ENCODE measurements at regions not wholly inside any gene's neighbourhood (a gene's known extent, or its start where the extent isn't known, plus 50 kb on each side); places are given as distances from the start of the nearest gene placed in this dataset.
"Not testable (repeated sequence)": the region's sequence is repeated elsewhere in the genome, so short reads cannot be mapped to it uniquely, and the experiment has no call there.

DNA sequence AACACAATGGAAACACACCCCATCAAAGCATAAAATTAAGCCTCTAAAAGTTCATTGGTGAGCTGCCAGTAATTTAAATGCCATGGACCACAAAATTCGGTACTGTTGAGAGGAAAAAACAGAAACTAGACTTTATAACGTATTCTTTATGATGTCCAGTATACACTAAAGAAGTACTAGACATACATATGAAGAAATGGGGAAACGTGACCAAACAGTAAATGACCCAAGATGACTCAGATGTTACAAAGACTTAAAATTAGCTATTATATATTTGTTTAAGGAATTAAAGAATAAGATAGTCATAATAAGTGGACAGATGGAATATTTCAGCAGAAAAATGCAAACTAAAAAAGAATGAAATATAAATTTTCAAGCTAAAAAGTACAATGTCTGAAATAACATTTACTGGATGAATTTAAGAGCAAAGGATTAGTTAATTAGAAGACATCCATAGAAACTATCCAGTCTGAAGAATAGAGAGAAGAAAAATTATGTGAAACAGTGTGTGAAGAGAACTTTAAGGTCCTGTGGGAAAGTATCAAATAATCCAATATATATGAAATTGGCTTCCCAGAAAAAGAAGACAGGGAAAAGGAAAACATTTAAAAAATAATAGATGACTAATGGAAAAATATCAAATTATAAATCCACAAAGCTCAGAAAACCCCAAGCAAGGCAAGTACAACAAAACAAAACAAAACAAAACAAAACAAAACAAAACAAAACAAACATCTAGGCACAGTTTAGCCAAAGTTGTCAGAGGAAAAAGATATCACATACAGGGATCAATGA, 69.4 kb downstream of the SAMD9 start:
- DNase-seq = no peak

- DNase-seq = no peak
These were observed 70.2 kb downstream of the SAMD9 start for GRCh38 chr7:93047514-93048099.

GRCh38 chr7:93046641-93047040, 71.1 kb downstream of the SAMD9 start:
- DNase-seq = no peak

- DNase-seq = no peak
These were observed 73.5 kb downstream of the SAMD9 start for GRCh38 chr7:93044147-93044810.

DNA sequence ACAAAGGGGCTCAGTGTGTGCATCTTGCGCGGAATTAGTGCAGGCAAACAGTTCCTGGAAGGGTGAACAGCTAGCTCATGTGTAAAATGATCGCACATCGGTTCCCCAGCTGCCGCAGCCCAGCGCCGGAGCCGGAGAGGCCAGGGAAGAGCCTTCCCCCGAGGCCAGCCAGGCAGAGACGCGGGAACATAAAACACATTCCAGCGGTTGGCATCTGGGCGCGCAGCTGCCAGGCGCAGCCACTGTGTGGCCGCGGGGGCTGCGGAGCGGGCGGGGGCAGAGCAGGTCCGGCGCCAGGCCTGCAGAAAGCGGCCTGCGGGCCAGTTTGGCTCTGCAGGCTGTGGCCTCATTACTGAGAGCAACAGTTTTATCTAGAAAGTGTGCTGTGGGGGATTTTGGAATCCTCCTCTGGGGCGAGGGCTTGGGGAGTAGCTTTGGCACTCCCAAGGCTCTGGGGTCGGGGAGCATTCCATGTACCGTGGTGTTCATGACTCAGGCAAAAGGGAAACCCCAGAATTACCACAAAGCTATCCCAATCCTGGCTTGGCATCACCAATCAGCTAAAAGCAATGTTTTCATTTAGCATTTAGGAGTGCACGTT, 74.3 kb downstream of the SAMD9 start:
- no peak for DNase-seq

DNA sequence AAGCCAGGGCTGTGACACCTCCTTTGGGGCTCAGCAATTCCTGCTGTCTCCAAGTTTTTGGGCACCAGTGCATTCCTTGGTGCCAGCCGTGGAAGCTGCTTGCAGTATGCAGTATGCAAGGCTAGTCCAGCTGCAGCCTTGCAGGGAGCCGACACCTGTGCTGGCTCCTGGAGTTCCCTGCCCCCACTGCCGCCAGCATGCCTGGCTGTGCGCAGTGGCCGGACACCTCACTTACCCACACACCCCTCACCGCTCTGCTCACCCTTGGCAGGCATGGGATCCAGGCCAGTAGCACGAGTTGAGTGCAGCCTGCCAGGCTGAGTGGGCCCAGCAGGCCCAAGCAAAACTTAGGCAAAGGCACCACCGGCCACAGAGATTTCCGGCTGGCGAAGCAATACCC, 77.4 kb downstream of the SAMD9 start:
- DNase-seq = no peak

DNA sequence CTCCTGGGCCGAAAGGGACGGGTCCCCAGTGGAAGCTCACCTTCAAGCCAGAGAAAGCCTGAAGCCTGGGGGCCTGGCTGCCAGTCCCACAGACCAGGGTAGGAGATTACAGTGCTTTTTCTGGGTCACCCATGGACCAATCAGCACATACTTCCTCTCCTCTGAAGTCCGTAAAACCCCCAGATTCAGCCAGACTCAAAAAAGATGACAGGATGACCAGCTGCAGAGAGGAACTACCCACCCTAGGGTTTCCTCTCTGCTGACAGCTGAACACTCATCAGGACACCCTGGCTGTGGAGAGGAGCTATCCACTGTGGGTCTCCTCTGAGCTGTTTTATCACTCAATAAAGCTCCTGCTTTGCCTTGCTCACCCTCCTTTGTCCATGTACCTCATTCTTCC, 78.0 kb downstream of the SAMD9 start:
- no peak for DNase-seq

- no peak for DNase-seq
These were observed 78.5 kb downstream of the SAMD9 start for GRCh38 chr7:93039282-93039681.

GRCh38 chr7:93036807-93037206, 81.0 kb downstream of the SAMD9 start:
- DNase-seq = no peak

- no peak for DNase-seq
These were observed 81.6 kb downstream of the SAMD9 start for GRCh38 chr7:93036149-93036640.

DNA sequence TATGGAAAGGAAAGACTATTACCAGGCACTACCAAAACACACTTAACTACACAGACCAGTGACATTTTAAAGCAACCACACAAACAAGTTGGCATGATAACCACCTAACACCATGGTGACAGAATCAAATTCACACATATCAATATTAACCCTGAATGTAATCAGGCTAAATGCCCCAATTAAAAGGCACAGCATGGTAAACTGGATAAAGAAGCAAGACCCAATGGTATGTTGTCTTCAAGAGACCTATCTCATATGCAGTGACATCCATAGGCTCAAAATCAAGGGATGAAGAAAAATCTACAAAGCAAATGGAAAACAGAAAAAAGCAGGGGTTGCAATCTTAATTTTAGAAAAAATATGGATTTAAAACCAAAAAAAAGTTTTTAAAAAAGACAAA, 86.0 kb downstream of the SAMD9 start:
- no peak for DNase-seq

DNA sequence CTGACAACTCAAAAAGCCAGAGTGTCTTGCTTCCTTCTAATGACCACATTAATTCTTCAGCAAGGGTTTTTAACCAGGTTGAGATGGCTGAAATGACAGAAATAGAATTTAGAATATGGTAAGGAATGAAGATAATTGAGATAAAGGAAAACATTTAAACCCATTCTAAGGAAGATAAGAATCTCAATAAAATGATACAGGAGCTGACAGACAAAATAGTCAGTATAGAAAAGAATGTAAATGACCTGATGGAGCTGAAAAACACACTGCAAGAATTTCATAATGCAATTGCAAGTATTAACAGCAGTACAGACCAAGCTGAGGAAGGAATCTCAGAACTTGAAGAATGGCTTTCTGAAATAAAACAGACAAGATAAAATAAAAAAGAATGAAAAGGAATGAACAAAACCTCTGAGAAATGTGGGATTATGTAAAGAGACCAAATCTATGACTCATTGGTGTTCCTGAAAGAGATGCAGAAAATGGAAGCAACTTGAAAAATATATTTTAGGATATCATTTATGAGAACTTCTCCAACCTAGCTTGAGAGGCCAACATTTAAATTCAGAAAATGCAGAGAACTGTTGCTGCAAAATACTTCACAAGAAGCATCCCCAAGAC, 87.1 kb downstream of the SAMD9 start:
- DNase-seq = no peak

- DNase-seq = no peak
These were observed 88.7 kb downstream of the SAMD9 start for GRCh38 chr7:93029056-93029455.

- no peak for DNase-seq
These were observed 89.2 kb downstream of the SAMD9 start for GRCh38 chr7:93028610-93029009.

GRCh38 chr7:93027044-93027443, 90.7 kb downstream of the SAMD9 start:
- no peak for DNase-seq

DNA sequence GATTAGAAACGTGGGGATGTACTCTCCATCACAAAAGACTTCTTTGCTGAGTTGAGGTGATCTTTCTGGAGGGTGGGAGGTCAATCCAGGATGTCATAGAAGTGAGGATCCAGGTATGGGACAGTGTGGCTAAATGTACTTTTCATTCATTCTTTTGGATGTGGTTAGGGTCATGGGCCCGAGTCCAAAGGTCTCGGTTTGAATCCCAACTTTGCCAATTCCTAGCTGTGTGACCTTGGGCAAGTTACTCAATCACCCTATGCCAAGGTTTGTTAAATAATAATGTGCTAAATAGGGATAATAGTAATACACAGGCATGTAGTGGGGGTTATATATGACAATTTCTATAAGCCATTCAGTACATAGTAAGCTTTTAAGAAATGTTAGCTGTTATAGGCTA, 91.4 kb downstream of the SAMD9 start:
- DNase-seq = no peak

- no peak for DNase-seq
These were observed 92.4 kb downstream of the SAMD9 start for GRCh38 chr7:93025389-93025788.

GRCh38 chr7:93022931-93023478, 94.8 kb downstream of the SAMD9 start:
- not testable (repeated sequence) for DNase-seq

GRCh38 chr7:93021748-93022147, 96.0 kb downstream of the SAMD9 start:
- no peak for DNase-seq

GRCh38 chr7:93018716-93019115, 99.1 kb downstream of the SAMD9 start:
- no peak for DNase-seq

DNA sequence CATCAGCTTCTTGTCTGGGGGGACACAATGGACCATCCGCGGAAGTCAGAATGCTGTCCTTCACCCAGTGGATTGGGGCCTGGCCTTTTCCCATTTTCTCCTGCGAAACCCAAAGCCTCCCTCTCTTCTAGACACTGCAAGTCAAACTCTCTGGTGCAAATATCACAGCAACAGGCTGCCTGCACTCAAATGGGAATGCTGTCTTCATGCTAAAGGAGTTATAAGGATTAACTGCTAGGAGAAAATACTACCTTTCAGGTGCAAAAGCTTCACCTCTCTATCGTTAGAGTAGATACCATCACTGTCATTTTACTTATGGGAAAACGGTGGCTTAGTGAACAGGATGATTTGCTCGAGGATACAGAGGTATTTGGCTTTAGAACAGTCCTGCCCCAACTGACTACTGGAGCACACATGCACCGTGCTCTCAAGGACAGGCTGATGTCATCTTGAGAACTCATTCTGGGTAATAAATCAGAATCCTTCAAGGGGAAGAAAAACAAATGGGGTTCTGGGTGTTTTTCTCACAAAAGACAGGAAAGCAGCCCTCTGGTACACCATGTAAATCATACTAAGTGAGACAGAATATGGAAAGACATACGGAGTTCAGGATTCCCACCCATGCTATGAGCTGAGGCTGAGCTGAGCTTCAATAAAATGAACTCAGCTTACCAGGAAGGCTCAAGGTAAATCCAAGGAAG, 100.9 kb downstream of the SAMD9 start:
- DNase-seq = no peak
